ENCODE measurements at regions not wholly inside any gene's neighbourhood (a gene's known extent, or its start where the extent isn't known, plus 50 kb on each side); places are given as distances from the start of the nearest gene placed in this dataset.

- Histone ChIP-seq H3K9me3 (ENCODE audit: insufficient read depth, low read length) (no peaks in the 10 kb centered on the region), H2AFZ (ENCODE audit: low read depth, low read length) (no peak overlapping the region), H3K36me3 (replicated peaks; ENCODE audit: low read depth, low read length) (no peaks in the 10 kb centered on the region), H3K4me1 (ENCODE audit: low read length) (no peaks in the 10 kb centered on the region), H3K4me2 (ENCODE audit: low read length) (no peak overlapping the region), H3K9ac (ENCODE audit: low read length) (no peak overlapping the region), H3K79me2 (ENCODE audit: low read length) (no peaks in the 10 kb centered on the region), H3K27ac (ENCODE audit: low read length) (no peak overlapping the region), H4K20me1 (ENCODE audit: insufficient read depth, low read length) (no peaks in the 10 kb centered on the region), H3K4me3 (ENCODE audit: low read length) (no peak overlapping the region), H3K27me3 (ENCODE audit: low read depth, low read length) (no peaks in the 10 kb centered on the region)
- no peak for TF ChIP-seq CTCF (IDR thresholded peaks at IDR 0.05; ENCODE audit: low read depth, low read length)
- TF ChIP-seq EZH2phosphoT487 (IDR thresholded peaks at IDR 0.05; ENCODE audit: low read depth) = no peak
These were observed 552.6 kb downstream of the CCDC171 start for GRCh38 chr9:16105168-16106020.

GRCh38 chr9:16106021-16106571 lies 553.3 kb downstream of the CCDC171 start:
- no peaks in the 10 kb centered on the region for H4K20me1 ChIP-seq (ENCODE audit: insufficient read depth, low read length)

GRCh38 chr9:16112116-16112515 lies 559.3 kb downstream of the CCDC171 start:
- no peaks in the 10 kb centered on the region for H3K36me3 ChIP-seq (replicated peaks; ENCODE audit: low read depth, low read length)
- no peaks in the 10 kb centered on the region for H3K9me3 ChIP-seq (ENCODE audit: insufficient read depth, low read length)
- no peak overlapping the region for H3K4me2 ChIP-seq (ENCODE audit: low read length)
- no peak overlapping the region for H3K9ac ChIP-seq (ENCODE audit: low read length)
- H3K27me3 ChIP-seq (ENCODE audit: low read depth, low read length) = no peaks in the 10 kb centered on the region
- H2AFZ ChIP-seq (ENCODE audit: low read depth, low read length) = no peak overlapping the region
- no peaks in the 10 kb centered on the region for H3K4me1 ChIP-seq (ENCODE audit: low read length)
- no peaks in the 10 kb centered on the region for H3K79me2 ChIP-seq (ENCODE audit: low read length)
- H4K20me1 ChIP-seq (ENCODE audit: insufficient read depth, low read length) = no peaks in the 10 kb centered on the region
- TF ChIP-seq EZH2phosphoT487 (IDR thresholded peaks at IDR 0.05; ENCODE audit: low read depth) (no peak), CTCF (IDR thresholded peaks at IDR 0.05; ENCODE audit: low read depth, low read length) (no peak)
- H3K4me3 ChIP-seq (ENCODE audit: low read length) = no peak overlapping the region
- H3K27ac ChIP-seq (ENCODE audit: low read length) = no peak overlapping the region

More at GRCh38 chr9:16106021-16106571, 553.3 kb downstream of the CCDC171 start:
- Histone ChIP-seq H3K79me2 (ENCODE audit: low read length) (no peaks in the 10 kb centered on the region), H3K9me3 (ENCODE audit: insufficient read depth, low read length) (no peaks in the 10 kb centered on the region), H3K27me3 (ENCODE audit: low read depth, low read length) (no peaks in the 10 kb centered on the region), H3K4me3 (ENCODE audit: low read length) (no peak overlapping the region), H3K9ac (ENCODE audit: low read length) (no peak overlapping the region), H3K4me1 (ENCODE audit: low read length) (no peaks in the 10 kb centered on the region), H2AFZ (ENCODE audit: low read depth, low read length) (no peak overlapping the region), H3K4me2 (ENCODE audit: low read length) (no peak overlapping the region), H3K36me3 (replicated peaks; ENCODE audit: low read depth, low read length) (no peaks in the 10 kb centered on the region), H3K27ac (ENCODE audit: low read length) (no peak overlapping the region)
- TF ChIP-seq CTCF (IDR thresholded peaks at IDR 0.05; ENCODE audit: low read depth, low read length) = no peak
- TF ChIP-seq EZH2phosphoT487 (IDR thresholded peaks at IDR 0.05; ENCODE audit: low read depth) = no peak

- H3K4me3 ChIP-seq (ENCODE audit: low read length) = no peak overlapping the region
- no peaks in the 10 kb centered on the region for H3K4me1 ChIP-seq (ENCODE audit: low read length)
- H3K36me3 ChIP-seq (replicated peaks; ENCODE audit: low read depth, low read length) = no peaks in the 10 kb centered on the region
- H3K27ac ChIP-seq (ENCODE audit: low read length) = no peak overlapping the region
- no peak overlapping the region for H3K9ac ChIP-seq (ENCODE audit: low read length)
- H3K79me2 ChIP-seq (ENCODE audit: low read length) = no peaks in the 10 kb centered on the region
- no peak overlapping the region for H2AFZ ChIP-seq (ENCODE audit: low read depth, low read length)
- TF ChIP-seq CTCF (IDR thresholded peaks at IDR 0.05; ENCODE audit: low read depth, low read length) = no peak
- no peaks in the 10 kb centered on the region for H3K9me3 ChIP-seq (ENCODE audit: insufficient read depth, low read length)
- no peaks in the 10 kb centered on the region for H3K27me3 ChIP-seq (ENCODE audit: low read depth, low read length)
- H4K20me1 ChIP-seq (ENCODE audit: insufficient read depth, low read length) = no peaks in the 10 kb centered on the region
- no peak overlapping the region for H3K4me2 ChIP-seq (ENCODE audit: low read length)
These were observed 563.2 kb downstream of the CCDC171 start for GRCh38 chr9:16115994-16116393.

Measured in OCI-LY3 (cell line).